HL-60 (cell line): ENCODE measurements at regions not wholly inside any gene's neighbourhood (a gene's known extent, or its start where the extent isn't known, plus 50 kb on each side); places are given as distances from the start of the nearest gene placed in this dataset.
"Not testable (repeated sequence)": the region's sequence is repeated elsewhere in the genome, so short reads cannot be mapped to it uniquely, and the experiment has no call there.

Experiments
- CTCF ChIP-seq: IDR thresholded peaks from one replicate; pipeline ENCODE4 v1.5.1; 2011; ENCODE audit warnings: low read length, control low read depth, inconsistent platforms; ENCODE audit not compliant: insufficient read depth
- GABPA ChIP-seq: IDR thresholded peaks from 2 replicates; pipeline ENCODE4 v1.6.1; 2012; ENCODE audit warnings: low read depth
- POLR2AphosphoS5 ChIP-seq: IDR thresholded peaks from 2 replicates; pipeline ENCODE4 v1.6.1; 2012; ENCODE audit warnings: low read depth
- REST ChIP-seq: IDR thresholded peaks from 2 replicates; pipeline ENCODE4 v1.6.1; 2012; ENCODE audit warnings: low read depth; ENCODE audit not compliant: insufficient replicate concordance

GRCh38 chr12:59328395-59329075 is 267.3 kb upstream of the SLC16A7 start:
- not testable (repeated sequence) for TF ChIP-seq CTCF, REST, GABPA, POLR2AphosphoS5
